Body of pancreas (tissue), 4 donors: ENCODE measurements at regions not wholly inside any gene's neighbourhood (a gene's known extent, or its start where the extent isn't known, plus 50 kb on each side); places are given as distances from the start of the nearest gene placed in this dataset.

Experiments used
- POLR2A ChIP-seq, 3 donors: fragments of 450-650 bp; IDR thresholded peaks; one replicate each; pipeline ENCODE4 v1.6.1; 2016; ENCODE audit warnings: antibody characterized with exemption in 3 of 3, mild to moderate bottlenecking in 2 of 3
- TF ChIP-seq, protein P1 (sequence below), 7 experiments: fragments of 450-650 bp in 4 of 7; fragments of 200-600 bp in 3 of 7; sonication (generic) in 3 of 7; IDR thresholded peaks; one replicate each; pipeline ENCODE4 v1.5.1; 2016 to 2019; ENCODE audit warnings: antibody characterized with exemption in 7 of 7

DNA sequence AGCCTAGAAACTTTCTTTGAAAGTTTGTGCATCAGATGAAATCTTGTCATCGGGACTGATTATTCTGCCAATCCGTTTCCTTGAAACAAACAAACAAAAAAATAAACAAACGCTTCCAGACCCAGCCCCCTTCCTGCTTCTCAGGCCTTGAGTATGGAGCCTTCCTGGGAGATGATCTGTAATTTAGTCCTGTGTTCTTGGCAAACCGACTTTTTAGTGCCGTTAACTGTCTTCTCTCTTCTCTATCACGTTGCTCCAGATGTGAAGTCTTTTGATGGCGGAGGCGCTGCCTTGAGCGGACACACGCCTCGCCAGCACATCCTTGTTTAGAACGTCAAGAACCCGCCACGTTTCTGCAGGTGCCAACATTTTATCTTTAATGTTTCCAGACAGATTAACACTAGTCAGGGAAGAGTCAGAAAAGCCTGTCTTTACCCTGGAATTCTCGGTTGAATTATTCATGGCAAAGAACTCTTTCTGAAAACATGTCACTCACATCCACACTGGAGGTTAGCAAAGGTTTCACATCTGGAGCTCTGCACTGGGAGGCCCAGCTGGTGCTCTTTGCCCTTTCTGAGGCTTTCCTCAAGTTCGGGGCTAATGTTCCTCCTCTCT is 265.7 kb upstream of the C1orf174 start:
- TF ChIP-seq, protein P1, sequence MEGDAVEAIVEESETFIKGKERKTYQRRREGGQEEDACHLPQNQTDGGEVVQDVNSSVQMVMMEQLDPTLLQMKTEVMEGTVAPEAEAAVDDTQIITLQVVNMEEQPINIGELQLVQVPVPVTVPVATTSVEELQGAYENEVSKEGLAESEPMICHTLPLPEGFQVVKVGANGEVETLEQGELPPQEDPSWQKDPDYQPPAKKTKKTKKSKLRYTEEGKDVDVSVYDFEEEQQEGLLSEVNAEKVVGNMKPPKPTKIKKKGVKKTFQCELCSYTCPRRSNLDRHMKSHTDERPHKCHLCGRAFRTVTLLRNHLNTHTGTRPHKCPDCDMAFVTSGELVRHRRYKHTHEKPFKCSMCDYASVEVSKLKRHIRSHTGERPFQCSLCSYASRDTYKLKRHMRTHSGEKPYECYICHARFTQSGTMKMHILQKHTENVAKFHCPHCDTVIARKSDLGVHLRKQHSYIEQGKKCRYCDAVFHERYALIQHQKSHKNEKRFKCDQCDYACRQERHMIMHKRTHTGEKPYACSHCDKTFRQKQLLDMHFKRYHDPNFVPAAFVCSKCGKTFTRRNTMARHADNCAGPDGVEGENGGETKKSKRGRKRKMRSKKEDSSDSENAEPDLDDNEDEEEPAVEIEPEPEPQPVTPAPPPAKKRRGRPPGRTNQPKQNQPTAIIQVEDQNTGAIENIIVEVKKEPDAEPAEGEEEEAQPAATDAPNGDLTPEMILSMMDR (IDR thresholded peaks at IDR 0.05), result no peak
- TF ChIP-seq POLR2A (IDR thresholded peaks at IDR 0.05), result no peak
